Astrocyte of the spinal cord (primary cell): ENCODE measurements at regions not wholly inside any gene's neighbourhood (a gene's known extent, or its start where the extent isn't known, plus 50 kb on each side); places are given as distances from the start of the nearest gene placed in this dataset.

Experiments used
- DNase-seq: peaks from one replicate; pipeline ENCODE4 v3.0.0; 2011; ENCODE audit warnings: low read depth, low spot score
- H3K4me3 ChIP-seq: 2 replicates; pipeline ENCODE4 v1.5.1; 2011; ENCODE audit warnings: low read depth, mild to moderate bottlenecking, low read length, moderate library complexity
- CTCF ChIP-seq: IDR thresholded peaks from 2 replicates; pipeline ENCODE4 v1.5.1; 2012; ENCODE audit warnings: low read depth, mild to moderate bottlenecking, low read length, inconsistent platforms
- in situ Hi-C: cut with HindIII; loops from 2 replicates; pipeline ENCODE4 v1.10.0; 2017; ENCODE audit warnings: low sequenced_read_pairs

- in situ Hi-C loops = no loop called here
- TF ChIP-seq CTCF = no peak
- no peak for DNase-seq
- no peak overlapping the region for H3K4me3 ChIP-seq
These were observed 151.5 kb upstream of the AGR3 start for GRCh38 chr7:17033245-17033644.

- DNase-seq = no peak
- H3K4me3 ChIP-seq = no peak overlapping the region
- no peak for TF ChIP-seq CTCF
- in situ Hi-C loops = no loop called here
These were observed 154.8 kb upstream of the AGR3 start for GRCh38 chr7:17036584-17036983.

GRCh38 chr7:17037356-17037755 is 155.6 kb upstream of the AGR3 start:
- in situ Hi-C loops = no loop called here
- DNase-seq = no peak
- no peak overlapping the region for H3K4me3 ChIP-seq
- no peak for TF ChIP-seq CTCF

- in situ Hi-C loops = no loop called here
- TF ChIP-seq CTCF = no peak
These were observed 156.5 kb upstream of the AGR3 start for GRCh38 chr7:17038160-17038782.

GRCh38 chr7:17038783-17039170 is 157.0 kb upstream of the AGR3 start:
- TF ChIP-seq CTCF = no peak
- in situ Hi-C loops = no loop called here
- no peak overlapping the region for H3K4me3 ChIP-seq
- DNase-seq = no peak

More at GRCh38 chr7:17038160-17038782, 156.5 kb upstream of the AGR3 start:
- no peak overlapping the region for H3K4me3 ChIP-seq
- DNase-seq = no peak

GRCh38 chr7:17039372-17039771 is 157.6 kb upstream of the AGR3 start:
- TF ChIP-seq CTCF = no peak
- in situ Hi-C loops = no loop called here
- H3K4me3 ChIP-seq = no peak overlapping the region
- DNase-seq = no peak

- H3K4me3 ChIP-seq = no peak overlapping the region
- in situ Hi-C loops = no loop called here
- no peak for DNase-seq
- TF ChIP-seq CTCF = no peak
These were observed 158.9 kb upstream of the AGR3 start for GRCh38 chr7:17040716-17041115.
